Posterior vena cava (tissue), 2 donors: ENCODE measurements at regions not wholly inside any gene's neighbourhood (a gene's known extent, or its start where the extent isn't known, plus 50 kb on each side); places are given as distances from the start of the nearest gene placed in this dataset.

Experiments
- DNase-seq: peaks from one replicate; pipeline ENCODE4 v3.0.0-alpha.2; 2020; ENCODE audit warnings: low spot score
- intact Hi-C, 2 donors: fragments of 100-400 bp; cut with DNase I; formaldehyde crosslinking; loops; one replicate each; pipeline versions ENCODE4 v1.14.1 to v1.14.2; 2022 to 2023
- donor health status: DM: yes; HTN: yes; CAD: no.
- donor health status: DM: yes; HTN: yes; CAD: no.

- intact Hi-C loops, result no loop called here
- DNase-seq, result no peak
Measured at GRCh38 chr10:1952126-1953095, 215.1 kb upstream of the ADARB2 start.

- no peak for DNase-seq
Measured at GRCh38 chr10:1950803-1951495, 213.6 kb upstream of the ADARB2 start.

GRCh38 chr10:1947464-1948003, 210.2 kb upstream of the ADARB2 start:
- DNase-seq, result no peak

More at GRCh38 chr10:1950803-1951495, 213.6 kb upstream of the ADARB2 start:
- intact Hi-C loops, result no loop called here

DNA sequence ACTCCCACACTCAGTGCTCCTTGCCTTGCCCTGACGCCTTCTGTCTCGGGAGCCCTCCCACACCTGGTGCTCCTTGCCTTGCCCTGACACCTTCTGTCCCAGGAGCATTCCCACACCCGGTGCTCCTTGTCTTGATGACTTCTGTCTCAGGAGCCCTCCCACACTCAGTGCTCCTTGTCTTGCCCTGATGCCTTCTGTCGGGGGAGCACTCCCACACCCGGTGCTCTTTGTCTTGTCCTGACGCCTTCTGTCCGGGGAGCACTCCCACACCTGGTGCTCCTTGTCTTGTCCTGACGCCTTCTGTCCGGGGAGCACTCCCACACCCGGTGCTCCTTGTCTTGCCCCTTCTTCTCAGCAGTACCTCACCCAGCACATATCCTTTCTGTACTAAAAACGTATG, 207.2 kb upstream of the ADARB2 start:
- intact Hi-C loops, result no loop called here

More at GRCh38 chr10:1947464-1948003, 210.2 kb upstream of the ADARB2 start:
- intact Hi-C loops, result no loop called here

GRCh38 chr10:1942478-1942877, 205.2 kb upstream of the ADARB2 start:
- intact Hi-C loops, result no loop called here
- DNase-seq, result no peak

More for the DNA sequence above, 207.2 kb upstream of the ADARB2 start:
- no peak for DNase-seq

DNA sequence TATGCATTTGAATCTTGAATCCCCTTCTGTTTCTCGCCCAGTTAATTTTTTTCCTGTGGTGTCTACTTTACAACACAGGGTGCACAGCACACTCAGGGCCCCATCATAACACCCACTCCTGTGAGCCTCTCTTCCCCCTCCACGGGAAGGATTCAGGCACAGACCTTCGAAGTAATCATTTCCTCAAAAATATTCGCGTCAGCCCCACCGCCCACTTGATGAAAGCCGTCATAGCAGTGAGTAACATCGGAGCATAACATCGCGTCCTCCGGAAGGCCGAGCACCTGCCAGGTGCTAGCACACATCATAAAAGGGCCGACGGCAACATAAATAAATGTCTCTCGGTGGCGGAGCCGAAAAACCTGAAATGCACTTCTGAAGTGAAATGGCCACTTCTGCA, 201.7 kb upstream of the ADARB2 start:
- DNase-seq, result no peak
- intact Hi-C loops, result no loop called here

- DNase-seq, result no peak
Measured at GRCh38 chr10:1938317-1938716, 201.0 kb upstream of the ADARB2 start.

DNA sequence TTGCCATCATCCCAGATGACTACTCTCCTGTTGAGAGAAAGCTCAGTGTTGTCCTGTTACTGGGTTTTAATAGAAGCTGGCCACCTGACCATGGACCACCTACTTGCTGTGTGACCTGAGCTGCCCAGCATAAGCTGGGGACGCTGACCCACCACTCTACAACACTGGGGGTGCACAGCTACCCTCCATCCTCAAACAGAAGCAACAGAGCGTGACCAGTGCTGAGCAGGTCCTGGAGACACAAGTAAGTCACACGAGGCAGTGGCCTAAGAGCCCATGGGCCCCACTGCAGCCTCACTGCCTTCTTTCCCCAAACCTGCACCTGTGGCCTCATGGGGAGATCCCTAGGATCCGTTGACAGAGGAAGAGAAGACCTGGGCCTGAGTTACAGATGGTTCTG, 198.6 kb upstream of the ADARB2 start:
- no peak for DNase-seq
- intact Hi-C loops, result no loop called here

More at GRCh38 chr10:1938317-1938716, 201.0 kb upstream of the ADARB2 start:
- intact Hi-C loops, result no loop called here

GRCh38 chr10:1933215-1933614, 195.9 kb upstream of the ADARB2 start:
- no peak for DNase-seq
- intact Hi-C loops, result loop anchor here in 1 of 2 donors (5.0 kb wide), 1 partner anchor 164 kb away; no protein-coding TSS in a partner anchor

GRCh38 chr10:1932692-1933094, 195.4 kb upstream of the ADARB2 start:
- DNase-seq, result no peak
- intact Hi-C loops, result loop anchor here in 1 of 2 donors (5.0 kb wide), 1 partner anchor 165 kb away; no protein-coding TSS in a partner anchor

- no peak for DNase-seq
- intact Hi-C loops, result no loop called here
Measured at GRCh38 chr10:1928606-1929005, 191.3 kb upstream of the ADARB2 start.

DNA sequence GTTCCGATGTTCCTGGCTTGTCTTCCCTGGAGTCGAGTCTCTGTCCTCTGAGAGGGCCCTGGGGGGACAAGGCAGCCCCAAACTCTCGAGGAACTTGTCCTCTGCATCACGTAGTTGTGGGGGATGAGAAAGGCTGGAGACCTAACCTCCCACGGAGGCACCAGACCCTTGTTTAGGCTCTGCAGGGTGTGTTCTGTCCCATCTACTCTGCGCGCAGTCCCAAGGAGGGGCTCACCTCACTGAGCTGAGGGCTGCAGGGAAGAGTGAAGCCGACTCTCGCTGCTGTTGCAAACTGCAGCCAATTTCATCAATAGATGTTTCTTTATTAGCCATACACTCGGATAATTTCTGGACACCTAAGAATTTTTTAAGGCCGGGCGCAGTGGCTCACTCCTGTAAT, 186.7 kb upstream of the ADARB2 start:
- intact Hi-C loops, result no loop called here
- DNase-seq, result no peak

DNA sequence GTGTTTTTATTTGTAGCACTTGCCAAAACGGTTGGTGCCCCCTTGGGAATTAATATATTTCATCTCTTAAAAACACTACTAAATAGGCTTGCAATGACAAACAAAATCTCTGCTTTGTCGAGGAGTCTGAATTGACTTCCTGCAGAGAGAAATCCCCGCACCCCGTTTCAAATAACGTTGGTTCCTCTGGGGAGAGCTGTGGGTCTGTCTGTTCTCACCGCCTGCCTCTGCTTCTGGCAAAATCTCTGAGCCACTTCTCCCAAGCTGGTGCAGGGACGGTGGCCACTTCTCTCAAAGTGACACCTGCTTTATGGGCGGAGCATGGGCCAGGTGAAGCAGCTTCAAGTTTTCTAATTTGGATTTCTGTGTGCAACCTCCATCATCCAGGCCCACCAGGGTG, 186.3 kb upstream of the ADARB2 start:
- intact Hi-C loops, result no loop called here
- DNase-seq, result no peak

- intact Hi-C loops, result no loop called here
- DNase-seq, result no peak
Measured at GRCh38 chr10:1920941-1921340, 183.6 kb upstream of the ADARB2 start.

- DNase-seq, result no peak
- intact Hi-C loops, result no loop called here
Measured at GRCh38 chr10:1920127-1920526, 182.8 kb upstream of the ADARB2 start.

DNA sequence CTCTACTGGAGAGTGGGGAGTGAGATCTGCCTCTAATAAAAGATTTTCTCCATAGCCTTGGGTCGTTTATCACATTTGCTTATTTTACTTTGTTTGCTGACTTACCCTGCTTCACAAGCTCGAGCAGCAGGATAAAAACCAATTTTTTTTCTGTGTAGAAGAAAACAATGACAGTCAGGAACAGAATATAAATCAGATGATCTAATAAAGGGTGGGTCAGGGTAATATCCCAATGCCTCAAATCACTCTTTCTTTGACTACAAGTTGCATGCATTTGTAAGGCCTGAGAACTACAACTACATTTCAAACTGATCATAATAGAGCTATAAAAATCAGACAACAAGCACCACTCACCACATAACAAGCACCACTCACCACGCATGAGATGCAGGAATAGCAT, 174.4 kb upstream of the ADARB2 start:
- no peak for DNase-seq

DNA sequence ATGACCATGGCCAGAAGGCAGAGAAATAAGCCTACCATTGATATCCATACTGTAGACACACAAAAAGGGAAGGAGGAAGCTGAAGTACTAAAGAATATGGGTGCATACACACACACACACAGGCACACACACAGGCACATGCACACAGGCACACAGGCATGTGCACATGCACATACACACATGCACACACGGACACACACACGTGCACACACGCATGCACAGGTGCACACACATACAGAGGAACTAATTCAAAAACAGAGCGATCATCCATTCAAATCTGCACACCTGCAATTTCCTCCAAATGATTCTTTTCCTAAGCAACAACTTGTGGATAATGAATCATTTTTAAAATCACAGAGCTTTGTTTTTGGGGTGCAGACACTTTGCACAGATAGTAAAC, 166.7 kb upstream of the ADARB2 start:
- no peak for DNase-seq
- intact Hi-C loops, result no loop called here

More for the DNA sequence above, 174.4 kb upstream of the ADARB2 start:
- intact Hi-C loops, result no loop called here

- intact Hi-C loops, result no loop called here
- DNase-seq, result no peak
Measured at GRCh38 chr10:1896153-1896552, 158.8 kb upstream of the ADARB2 start.

DNA sequence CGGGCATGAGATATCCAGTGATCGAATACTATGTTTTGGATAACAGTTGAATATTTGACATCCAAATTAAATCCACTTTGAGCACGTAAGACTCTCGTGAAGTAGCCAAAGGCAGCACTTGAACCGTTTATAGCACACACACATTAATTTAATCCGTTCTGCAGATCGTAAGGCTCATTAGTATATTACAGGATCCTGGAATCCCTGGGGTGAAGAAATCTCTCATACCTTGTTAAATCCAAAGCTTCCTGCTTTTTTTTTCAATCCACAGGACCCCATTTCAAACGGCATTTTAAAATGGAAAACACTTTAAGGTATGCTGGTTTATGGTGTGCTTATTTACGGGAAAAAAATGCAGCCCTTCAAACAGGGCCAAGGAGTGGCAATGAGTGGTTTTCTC, 158.4 kb upstream of the ADARB2 start:
- intact Hi-C loops, result no loop called here
- DNase-seq, result no peak

GRCh38 chr10:1894912-1895311, 157.6 kb upstream of the ADARB2 start:
- DNase-seq, result no peak
- intact Hi-C loops, result no loop called here
